ENCODE measurements at regions not wholly inside any gene's neighbourhood (a gene's known extent, or its start where the extent isn't known, plus 50 kb on each side); places are given as distances from the start of the nearest gene placed in this dataset.

DNA sequence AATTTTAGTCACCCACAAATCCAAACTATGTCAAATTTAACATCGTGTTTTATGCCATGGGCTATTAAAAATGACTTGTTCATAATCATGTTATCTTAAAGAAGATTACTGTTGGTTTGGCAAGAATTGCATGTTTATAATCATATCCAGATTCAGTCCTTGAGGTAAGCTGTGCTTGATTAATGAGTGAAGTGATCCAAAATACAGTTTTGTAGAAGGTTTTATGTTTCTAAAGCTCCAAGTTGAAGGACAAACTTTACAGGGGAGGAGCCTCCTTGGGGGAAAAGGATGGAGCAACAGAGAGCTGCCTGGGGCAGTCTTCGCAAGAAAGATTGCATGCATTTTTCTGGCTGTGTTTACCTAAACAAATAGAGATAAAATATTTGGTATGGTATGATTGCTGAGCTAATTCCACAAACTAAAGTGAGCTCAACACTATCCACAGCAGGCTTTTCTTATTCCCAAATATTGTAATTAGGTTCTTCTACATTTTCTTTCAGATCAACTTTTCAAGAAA lies 189.5 kb upstream of the TYRP1 start:
- intact Hi-C loops (cut with micrococcal nuclease; ENCODE audit: unreplicated experiment), result no loop called here
- no peaks in the 10 kb centered on the region for H3K9me3 ChIP-seq (ENCODE audit: low read depth, low read length, poor library complexity, severe bottlenecking)
- BruUV-seq (replicated peaks), result no TSS peak
- H3K4me3 ChIP-seq (ENCODE audit: low read depth, low read length, poor library complexity, severe bottlenecking), result no peak overlapping the region
- H3K27me3 ChIP-seq (replicated peaks; ENCODE audit: insufficient read depth, low read depth, low read length, poor library complexity), result no peaks in the 10 kb centered on the region
- POLR2A ChIA-PET (ENCODE audit: low non-redundant PET), result no interaction called here
- TF ChIP-seq, protein P1, sequence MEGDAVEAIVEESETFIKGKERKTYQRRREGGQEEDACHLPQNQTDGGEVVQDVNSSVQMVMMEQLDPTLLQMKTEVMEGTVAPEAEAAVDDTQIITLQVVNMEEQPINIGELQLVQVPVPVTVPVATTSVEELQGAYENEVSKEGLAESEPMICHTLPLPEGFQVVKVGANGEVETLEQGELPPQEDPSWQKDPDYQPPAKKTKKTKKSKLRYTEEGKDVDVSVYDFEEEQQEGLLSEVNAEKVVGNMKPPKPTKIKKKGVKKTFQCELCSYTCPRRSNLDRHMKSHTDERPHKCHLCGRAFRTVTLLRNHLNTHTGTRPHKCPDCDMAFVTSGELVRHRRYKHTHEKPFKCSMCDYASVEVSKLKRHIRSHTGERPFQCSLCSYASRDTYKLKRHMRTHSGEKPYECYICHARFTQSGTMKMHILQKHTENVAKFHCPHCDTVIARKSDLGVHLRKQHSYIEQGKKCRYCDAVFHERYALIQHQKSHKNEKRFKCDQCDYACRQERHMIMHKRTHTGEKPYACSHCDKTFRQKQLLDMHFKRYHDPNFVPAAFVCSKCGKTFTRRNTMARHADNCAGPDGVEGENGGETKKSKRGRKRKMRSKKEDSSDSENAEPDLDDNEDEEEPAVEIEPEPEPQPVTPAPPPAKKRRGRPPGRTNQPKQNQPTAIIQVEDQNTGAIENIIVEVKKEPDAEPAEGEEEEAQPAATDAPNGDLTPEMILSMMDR (conservative IDR thresholded peaks at IDR 0.05; ENCODE audit: low read depth, low read length), result no peak
- no peak for TF ChIP-seq EZH2 (IDR thresholded peaks at IDR 0.05; ENCODE audit: borderline replicate concordance, low read depth, low read length, poor library complexity, severe bottlenecking)
- no peak for DNase-seq (ENCODE audit: low spot score)
- CTCF ChIA-PET, result no interaction called here
- H3K27ac ChIP-seq (ENCODE audit: low read depth, low read length, poor library complexity, severe bottlenecking), result no peak overlapping the region
- H3K36me3 ChIP-seq (ENCODE audit: insufficient read depth, low read length, poor library complexity, severe bottlenecking), result no peaks in the 10 kb centered on the region
- no peaks in the 10 kb centered on the region for H3K4me1 ChIP-seq (ENCODE audit: insufficient read depth, low read length, poor library complexity, severe bottlenecking)

DNA sequence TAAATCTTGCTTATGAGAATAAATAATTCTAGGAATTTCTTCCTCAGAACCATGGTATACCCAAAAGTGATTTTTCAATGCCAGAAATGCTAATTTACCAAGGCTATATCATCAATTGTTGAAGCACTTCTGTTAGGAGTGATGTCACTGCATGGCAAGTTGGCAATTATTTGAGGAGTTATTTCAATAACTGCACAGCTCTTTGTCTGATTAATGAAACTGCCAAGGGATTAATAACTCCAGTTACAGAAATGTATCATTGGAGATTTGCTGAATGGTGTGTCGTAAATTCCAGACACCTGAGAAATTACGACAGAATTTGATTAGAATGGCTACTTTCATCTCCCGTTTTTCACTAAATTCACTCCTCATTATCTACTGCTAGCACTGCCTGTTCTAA lies 182.6 kb upstream of the TYRP1 start:
- CTCF ChIA-PET, result no interaction called here

DNA sequence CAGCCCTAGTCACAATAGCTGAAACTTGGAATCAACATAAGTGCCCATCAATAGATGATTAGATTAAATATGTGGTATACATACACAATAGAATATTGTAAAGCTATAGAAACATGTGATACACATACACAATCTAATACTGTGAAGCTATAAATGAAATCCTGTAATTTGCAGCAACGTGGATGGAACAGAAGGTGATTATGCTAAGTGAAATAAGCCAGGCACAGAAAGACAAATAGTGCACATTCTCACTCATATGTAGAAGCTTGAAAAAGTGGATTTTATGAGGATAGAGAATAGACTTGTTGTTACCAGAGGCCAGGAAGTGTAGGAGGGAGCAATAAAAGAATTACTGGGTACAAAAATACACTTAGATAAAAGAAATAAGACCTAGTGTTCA lies 181.5 kb upstream of the TYRP1 start:
- POLR2A ChIA-PET (ENCODE audit: low non-redundant PET), result no interaction called here
- no peak for DNase-seq (ENCODE audit: low spot score)
- intact Hi-C loops (cut with micrococcal nuclease; ENCODE audit: unreplicated experiment), result no loop called here
- Histone ChIP-seq H3K4me3 (ENCODE audit: low read depth, low read length, poor library complexity, severe bottlenecking) (no peak overlapping the region), H3K27ac (ENCODE audit: low read depth, low read length, poor library complexity, severe bottlenecking) (no peak overlapping the region), H3K4me1 (ENCODE audit: insufficient read depth, low read length, poor library complexity, severe bottlenecking) (no peaks in the 10 kb centered on the region), H3K27me3 (replicated peaks; ENCODE audit: insufficient read depth, low read depth, low read length, poor library complexity) (no peaks in the 10 kb centered on the region), H3K36me3 (ENCODE audit: insufficient read depth, low read length, poor library complexity, severe bottlenecking) (no peaks in the 10 kb centered on the region), H3K9me3 (ENCODE audit: low read depth, low read length, poor library complexity, severe bottlenecking) (no peaks in the 10 kb centered on the region)
- BruUV-seq (replicated peaks), result no TSS peak
- TF ChIP-seq EZH2 (IDR thresholded peaks at IDR 0.05; ENCODE audit: borderline replicate concordance, low read depth, low read length, poor library complexity, severe bottlenecking), result no peak
- TF ChIP-seq, protein P1 (conservative IDR thresholded peaks at IDR 0.05; ENCODE audit: low read depth, low read length), result no peak
- CTCF ChIA-PET, result no interaction called here

More for the DNA sequence above, 182.6 kb upstream of the TYRP1 start:
- no peak overlapping the region for H3K27ac ChIP-seq (ENCODE audit: low read depth, low read length, poor library complexity, severe bottlenecking)
- no peaks in the 10 kb centered on the region for H3K27me3 ChIP-seq (replicated peaks; ENCODE audit: insufficient read depth, low read depth, low read length, poor library complexity)
- DNase-seq (ENCODE audit: low spot score), result no peak
- H3K4me3 ChIP-seq (ENCODE audit: low read depth, low read length, poor library complexity, severe bottlenecking), result no peak overlapping the region
- no peaks in the 10 kb centered on the region for H3K4me1 ChIP-seq (ENCODE audit: insufficient read depth, low read length, poor library complexity, severe bottlenecking)
- H3K9me3 ChIP-seq (ENCODE audit: low read depth, low read length, poor library complexity, severe bottlenecking), result no peaks in the 10 kb centered on the region
- intact Hi-C loops (cut with micrococcal nuclease; ENCODE audit: unreplicated experiment), result no loop called here
- BruUV-seq (replicated peaks), result no TSS peak
- POLR2A ChIA-PET (ENCODE audit: low non-redundant PET), result no interaction called here
- no peaks in the 10 kb centered on the region for H3K36me3 ChIP-seq (ENCODE audit: insufficient read depth, low read length, poor library complexity, severe bottlenecking)
- TF ChIP-seq EZH2 (IDR thresholded peaks at IDR 0.05; ENCODE audit: borderline replicate concordance, low read depth, low read length, poor library complexity, severe bottlenecking), result no peak
- TF ChIP-seq, protein P1 (conservative IDR thresholded peaks at IDR 0.05; ENCODE audit: low read depth, low read length), result no peak
